Activated CD8-positive, alpha-beta memory T cell treated with anti-CD3 and anti-CD28 coated beads for 4 hours (primary cell): ENCODE measurements at regions not wholly inside any gene's neighbourhood (a gene's known extent, or its start where the extent isn't known, plus 50 kb on each side); places are given as distances from the start of the nearest gene placed in this dataset.
"Not testable (repeated sequence)": the region's sequence is repeated elsewhere in the genome, so short reads cannot be mapped to it uniquely, and the experiment has no call there.

ENCODE experiments used
- DNase-seq, 2 donors: peaks; one replicate each; pipeline ENCODE4 v3.0.0-alpha.2; 2020; ENCODE audit warnings: low read depth in 2 of 2

DNA sequence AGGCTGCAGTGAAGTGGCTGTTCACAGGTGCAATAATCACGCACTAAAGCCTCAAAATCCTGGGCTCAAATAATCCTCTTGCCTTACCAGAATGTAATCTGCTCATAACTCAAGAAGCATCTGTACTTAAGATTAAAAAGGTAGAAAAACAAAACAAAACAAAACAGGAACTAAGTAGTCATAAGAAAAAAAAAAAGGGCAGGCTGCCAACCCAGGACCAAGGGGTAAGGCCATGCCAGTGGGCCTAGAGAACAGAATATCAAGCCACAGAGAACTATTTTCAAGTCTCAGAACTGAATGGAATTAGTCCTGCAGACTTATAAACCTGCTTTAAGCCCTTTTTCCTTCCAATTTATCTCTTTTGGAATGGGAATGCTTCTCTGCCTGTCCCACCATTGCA, 64.8 kb upstream of the TBC1D3K start:
- no peak for DNase-seq

DNA sequence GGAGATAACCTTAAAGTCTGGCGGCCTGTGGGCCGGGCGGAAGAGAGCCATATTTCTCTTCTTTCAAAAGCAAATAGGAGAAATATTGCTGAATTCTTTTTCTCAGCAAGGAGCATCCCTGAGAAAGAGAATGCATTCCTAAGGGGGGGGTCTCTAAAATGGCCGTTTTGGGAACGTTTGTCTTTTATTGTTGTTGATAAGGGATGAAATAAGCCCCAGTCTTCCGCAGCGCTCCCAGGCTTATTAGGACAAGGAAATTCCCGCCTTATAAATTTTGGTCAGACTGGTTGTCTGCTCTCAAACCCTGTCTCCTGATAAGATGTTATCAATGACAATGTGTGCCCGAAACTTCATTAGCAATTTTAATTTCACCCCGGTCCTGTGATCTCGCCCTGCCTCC, 65.8 kb upstream of the TBC1D3K start:
- not testable (repeated sequence) for DNase-seq

DNA sequence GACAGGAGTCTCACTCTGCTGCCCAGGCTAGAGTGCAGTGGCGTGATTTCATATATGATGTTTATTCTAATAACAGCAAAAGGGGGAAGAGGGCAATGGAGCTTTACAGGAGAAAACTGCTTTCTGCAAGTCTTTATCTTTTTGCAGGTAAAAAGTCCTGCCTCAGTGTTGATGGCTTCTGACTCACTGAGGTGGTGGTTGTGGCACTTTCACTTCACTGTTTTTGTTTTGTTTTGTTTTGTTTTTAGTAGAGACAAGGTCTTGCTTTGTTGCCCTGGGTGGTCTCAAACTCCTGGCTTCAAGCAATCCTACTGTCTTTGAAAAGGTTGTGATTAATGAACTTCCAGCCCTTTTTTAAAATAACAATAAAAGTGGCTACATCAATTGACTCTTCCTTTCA, 68.0 kb upstream of the TBC1D3K start:
- no peak for DNase-seq

GRCh38 chr17:37849617-37849972, 74.6 kb upstream of the TBC1D3K start:
- DNase-seq, result no peak

- DNase-seq, result no peak
Observed at GRCh38 chr17:37848690-37849616, 75.3 kb upstream of the TBC1D3K start.

DNA sequence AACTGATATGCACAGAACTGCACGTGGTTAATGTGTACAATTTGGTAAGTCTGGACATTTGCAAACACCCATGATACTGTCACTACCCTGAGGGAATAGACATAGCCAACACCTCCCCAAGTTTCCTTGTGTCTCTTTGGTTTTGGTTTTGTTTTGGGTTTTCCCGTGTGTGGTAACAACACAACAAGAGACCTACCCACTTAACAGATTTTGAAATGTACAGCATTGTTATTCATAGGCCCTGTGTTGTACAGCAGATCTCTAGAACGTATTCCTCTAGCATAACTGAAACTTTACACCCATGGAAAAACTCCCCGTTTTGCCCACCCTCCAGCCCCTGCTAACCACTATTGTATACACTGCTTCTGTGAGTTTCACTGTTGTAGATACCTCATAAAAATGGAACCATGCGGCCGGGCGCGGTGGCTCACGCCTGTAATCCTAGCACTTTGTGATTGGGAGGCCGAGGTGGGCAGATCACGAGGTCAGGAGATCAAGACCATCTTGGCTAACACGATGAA, 76.3 kb upstream of the TBC1D3K start:
- DNase-seq, result no peak

DNA sequence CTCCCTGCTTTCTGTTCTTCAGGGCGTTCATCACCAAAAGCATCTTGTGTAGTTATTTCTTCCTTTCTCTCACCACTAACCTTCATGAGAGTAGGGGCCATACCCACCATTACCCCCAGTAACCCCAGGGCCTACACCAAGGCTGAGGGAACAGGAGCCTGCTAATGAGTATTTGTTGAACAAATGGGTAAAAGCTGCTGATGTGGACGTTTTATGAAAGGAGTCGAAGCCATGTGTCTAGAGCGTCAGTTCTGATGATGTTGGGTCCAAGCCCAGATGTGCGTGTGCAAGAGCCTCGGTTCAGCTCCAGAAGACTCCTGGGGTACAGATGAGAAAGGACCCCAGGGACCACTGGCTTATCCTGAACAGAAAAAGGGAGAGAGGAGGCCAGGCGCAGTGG, 77.1 kb upstream of the TBC1D3K start:
- no peak for DNase-seq

DNA sequence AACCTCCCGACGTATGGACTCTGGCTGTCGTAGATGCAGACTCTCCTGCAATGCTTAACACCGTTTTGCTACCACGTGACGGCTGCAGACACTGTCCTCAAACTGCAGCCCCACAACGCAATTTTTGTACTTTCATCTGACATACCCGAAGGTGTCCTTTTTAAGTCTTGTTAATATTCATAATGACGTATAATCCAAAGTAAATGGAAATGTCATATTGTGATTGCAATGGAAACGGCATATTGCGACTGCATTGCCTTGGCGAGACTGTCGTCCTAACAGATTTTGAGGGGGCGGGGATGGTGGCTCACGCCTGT, 79.3 kb upstream of the TBC1D3K start:
- DNase-seq, result no peak

GRCh38 chr17:37844158-37844976, 79.8 kb upstream of the TBC1D3K start:
- peak; percentile 13 for DNase-seq

DNA sequence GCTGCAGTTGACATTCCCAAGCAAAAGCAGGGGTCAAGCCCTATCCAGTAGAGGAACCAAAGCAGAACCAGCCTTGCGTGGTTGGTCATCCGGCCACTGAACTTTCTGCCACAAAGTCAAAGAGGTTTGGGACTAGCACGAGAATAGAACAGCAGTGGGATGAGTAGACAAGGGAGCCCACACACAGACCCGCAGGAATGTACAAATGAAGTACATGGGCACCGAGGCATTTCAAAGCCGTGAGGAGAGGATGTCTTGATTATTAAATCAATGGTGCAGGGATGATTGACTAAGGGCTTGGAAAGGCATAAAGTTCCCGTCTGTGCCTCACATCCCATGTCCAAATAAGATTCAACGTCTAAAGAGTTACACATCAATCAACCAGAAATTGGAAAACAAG, 81.8 kb upstream of the TBC1D3K start:
- no peak for DNase-seq

GRCh38 chr17:37841232-37841631, 83.0 kb upstream of the TBC1D3K start:
- DNase-seq, result no peak

DNA sequence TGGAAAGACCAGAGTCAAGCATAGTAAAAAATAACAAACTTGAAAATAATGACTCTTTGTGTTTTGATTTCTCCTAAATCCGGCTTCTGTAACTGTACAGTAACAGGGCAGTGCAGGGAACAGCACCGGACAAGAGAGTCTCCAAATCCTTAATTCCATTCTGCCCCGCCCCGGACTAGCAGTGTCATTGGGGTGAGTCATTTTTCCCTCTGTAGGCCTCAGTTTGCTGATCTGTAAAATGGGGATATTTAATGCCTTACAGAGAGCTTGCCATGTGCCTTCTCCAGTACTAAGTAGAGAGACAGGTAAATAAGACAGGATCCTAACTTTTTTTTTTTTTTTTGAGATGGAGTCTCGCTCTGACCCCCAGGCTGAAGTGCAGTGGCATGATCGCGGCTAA, 83.6 kb upstream of the TBC1D3K start:
- DNase-seq, result no peak

GRCh38 chr17:37839196-37839978, 84.8 kb upstream of the TBC1D3K start:
- DNase-seq, result no peak

DNA sequence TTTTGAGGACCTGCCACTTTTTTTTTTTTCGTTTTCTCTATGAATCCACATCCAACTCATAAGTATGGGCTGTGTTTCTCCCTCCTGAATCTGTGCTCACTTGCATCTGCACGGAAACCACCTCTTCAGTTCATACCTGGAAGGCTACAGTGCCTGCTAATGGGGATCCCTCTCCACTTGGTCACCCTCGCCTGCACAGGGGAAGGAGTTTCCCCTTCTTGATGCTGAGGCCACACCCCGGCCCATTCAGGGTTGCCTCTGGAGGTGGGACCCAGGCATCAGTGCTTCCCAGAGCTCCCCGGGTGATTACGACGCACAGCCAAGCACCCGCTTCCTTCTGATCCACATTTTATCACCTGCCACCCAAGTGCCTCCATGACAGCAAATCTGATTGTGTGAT, 85.9 kb upstream of the TBC1D3K start:
- no peak for DNase-seq

DNA sequence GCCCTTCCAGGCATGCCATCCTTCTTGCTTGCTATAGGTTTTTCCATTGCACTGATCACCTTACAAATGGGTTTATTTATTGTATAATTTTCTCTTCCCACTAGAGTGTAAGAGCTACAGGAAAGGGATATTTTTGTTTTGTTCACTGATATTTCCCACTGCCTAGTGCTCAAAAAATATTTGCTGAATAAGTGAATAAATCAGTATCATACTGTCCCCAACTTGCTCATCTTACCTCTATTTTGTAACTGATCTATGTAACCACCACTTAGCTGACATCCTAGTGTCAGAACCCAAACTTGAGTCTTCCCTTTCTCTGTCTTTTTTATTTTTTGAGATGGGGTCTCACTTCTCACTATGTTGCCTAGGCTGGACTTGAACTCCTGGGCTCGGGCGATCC, 87.6 kb upstream of the TBC1D3K start:
- no peak for DNase-seq

DNA sequence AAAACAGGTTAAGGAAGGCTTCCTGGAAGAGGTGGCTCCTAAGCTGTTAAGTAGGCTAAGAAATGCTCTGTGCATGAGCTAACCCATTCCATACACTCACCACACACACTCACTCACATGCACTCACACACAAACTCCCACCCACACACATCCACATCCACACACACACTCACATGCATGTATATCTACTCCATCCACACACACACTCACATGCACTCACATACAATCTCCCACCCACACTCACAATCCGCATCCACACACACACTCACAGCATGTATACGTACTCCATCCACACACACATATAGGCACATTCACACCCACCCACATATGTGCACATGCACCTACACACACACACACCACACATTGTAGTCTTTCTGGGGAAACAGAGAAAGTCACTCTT, 89.3 kb upstream of the HNF1B start:
- no peak for DNase-seq

GRCh38 chr17:37833237-37833859, 88.5 kb upstream of the HNF1B start:
- DNase-seq, result no peak

- no peak for DNase-seq
Observed at GRCh38 chr17:37831986-37832385, 87.1 kb upstream of the HNF1B start.

DNA sequence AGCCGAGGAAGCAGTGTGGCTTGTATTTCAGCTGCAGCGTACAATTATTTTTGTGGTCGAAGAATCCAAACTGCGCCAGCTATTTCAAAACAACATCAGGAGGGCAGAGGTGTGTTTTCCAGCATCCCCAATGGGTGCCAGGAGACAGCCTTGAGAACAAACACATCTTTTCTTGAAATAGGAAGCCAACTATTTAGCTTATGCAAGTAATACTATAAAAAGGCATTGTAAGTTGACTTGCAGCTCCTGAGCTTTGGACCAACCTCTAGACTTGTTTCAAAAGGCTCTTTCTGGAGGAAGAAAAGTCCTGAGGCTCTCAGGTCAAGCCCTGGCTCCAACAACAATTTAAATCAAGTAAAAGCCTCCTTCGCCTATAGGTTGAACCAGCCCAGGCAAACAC, 86.6 kb upstream of the HNF1B start:
- DNase-seq, result no peak

- DNase-seq, result no peak
Observed at GRCh38 chr17:37830151-37830993, 85.5 kb upstream of the HNF1B start.

- no peak for DNase-seq
Observed at GRCh38 chr17:37829592-37830123, 84.8 kb upstream of the HNF1B start.
